Mesenchymal stem cell (in vitro differentiated cells and primary cell): ENCODE measurements at regions not wholly inside any gene's neighbourhood (a gene's known extent, or its start where the extent isn't known, plus 50 kb on each side); places are given as distances from the start of the nearest gene placed in this dataset.
A peak's percentile ranks its signal among the peaks of the same experiment; 100 is the strongest.

Source experiments
- DNase-seq: peaks from one replicate; pipeline ENCODE4 v3.0.0-alpha.2; 2013
- H2AFZ ChIP-seq: one replicate; pipeline ENCODE4 v1.6.1; 2013; ENCODE audit warnings: low read depth, mild to moderate bottlenecking, control low read depth, inconsistent platforms, low read length, moderate library complexity
- H2AK5ac ChIP-seq: 2 replicates; pipeline ENCODE4 v1.6.1; 2013; ENCODE audit warnings: low read length, moderate library complexity, mild to moderate bottlenecking, inconsistent platforms; ENCODE audit not compliant: severe bottlenecking
- H2BK120ac ChIP-seq: one replicate; pipeline ENCODE4 v1.6.1; 2013; ENCODE audit warnings: low read depth, mild to moderate bottlenecking, inconsistent platforms, low read length, moderate library complexity
- H2BK12ac ChIP-seq, 2 experiments: one replicate each; pipeline ENCODE4 v1.6.1; 2013; ENCODE audit warnings: inconsistent platforms in 2 of 2, low read length in 2 of 2, mild to moderate bottlenecking in 2 of 2, moderate library complexity in 2 of 2, control low read depth in 1 of 2
- H2BK15ac ChIP-seq: one replicate; pipeline ENCODE4 v1.6.1; 2013; ENCODE audit warnings: mild to moderate bottlenecking, low read depth, inconsistent platforms; ENCODE audit not compliant: poor library complexity, severe bottlenecking
- H2BK5ac ChIP-seq: 2 replicates; pipeline ENCODE4 v1.6.1; 2013; ENCODE audit warnings: low read depth, mild to moderate bottlenecking, low read length, control low read depth, inconsistent platforms; ENCODE audit not compliant: poor library complexity, severe bottlenecking
- H3K14ac ChIP-seq, 2 experiments: one replicate each; pipeline ENCODE4 v1.6.1; 2013; ENCODE audit warnings: inconsistent platforms in 2 of 2, low read length in 2 of 2, control low read depth in 1 of 2, mild to moderate bottlenecking in 1 of 2, moderate library complexity in 1 of 2
- H3K18ac ChIP-seq, 2 experiments: one replicate each; pipeline ENCODE4 v1.6.1; 2013; ENCODE audit warnings: inconsistent platforms in 2 of 2, low read length in 2 of 2, control low read depth in 1 of 2, low read depth in 1 of 2, mild to moderate bottlenecking in 1 of 2
- H3K23ac ChIP-seq, 2 experiments: one replicate each; pipeline ENCODE4 v1.6.1; 2013; ENCODE audit warnings: inconsistent platforms in 2 of 2, low read length in 2 of 2, mild to moderate bottlenecking in 2 of 2, moderate library complexity in 2 of 2, control low read depth in 1 of 2
- H3K27ac ChIP-seq: 2 replicates; pipeline ENCODE4 v1.5.1; 2013; ENCODE audit warnings: mild to moderate bottlenecking, moderate library complexity, low read length, control low read depth, inconsistent platforms; ENCODE audit not compliant: poor library complexity, severe bottlenecking
- H3K27me3 ChIP-seq, 2 experiments: 2 replicates each; pipeline versions ENCODE4 v1.6.1 to v1.7.0; 2013; ENCODE audit warnings: low read length in 2 of 2, mild to moderate bottlenecking in 2 of 2, moderate library complexity in 2 of 2, control low read depth in 1 of 2, inconsistent platforms in 1 of 2; ENCODE audit not compliant: control insufficient read depth in 1 of 2, insufficient read depth in 1 of 2
- H3K36me3 ChIP-seq, 2 experiments: 2 replicates each; pipeline versions ENCODE4 v1.6.1 to v1.7.0; 2013; ENCODE audit warnings: low read length in 2 of 2, control low read depth in 1 of 2, inconsistent platforms in 1 of 2, low read depth in 1 of 2, mild to moderate bottlenecking in 1 of 2; ENCODE audit not compliant: insufficient read depth in 2 of 2, control insufficient read depth in 1 of 2
- H3K4ac ChIP-seq, 2 experiments: one replicate each; pipeline ENCODE4 v1.6.1; 2013; ENCODE audit warnings: inconsistent platforms in 2 of 2, low read length in 2 of 2, mild to moderate bottlenecking in 2 of 2, moderate library complexity in 2 of 2, control low read depth in 1 of 2, low read depth in 1 of 2
- H3K4me1 ChIP-seq: 2 replicates; pipeline ENCODE4 v1.6.1; 2013; ENCODE audit warnings: low read depth, low read length, control low read depth; ENCODE audit not compliant: control insufficient read depth, insufficient read depth
- H3K4me2 ChIP-seq: 2 replicates; pipeline ENCODE4 v1.6.1; 2013; ENCODE audit warnings: low read length, mild to moderate bottlenecking, inconsistent platforms; ENCODE audit not compliant: poor library complexity, severe bottlenecking
- H3K4me3 ChIP-seq, 2 experiments: 2 replicates each; pipeline versions ENCODE4 v1.5.1 to v1.7.0; 2013; ENCODE audit warnings: low read length in 2 of 2, mild to moderate bottlenecking in 2 of 2, control low read depth in 1 of 2, low read depth in 1 of 2; ENCODE audit not compliant: insufficient read depth in 1 of 2
- H3K79me1 ChIP-seq: replicated peaks from 2 replicates; pipeline ENCODE4 v1.6.1; 2013; ENCODE audit warnings: mild to moderate bottlenecking, control low read depth, low read length, inconsistent platforms; ENCODE audit not compliant: poor library complexity, severe bottlenecking
- H3K9ac ChIP-seq: 2 replicates; pipeline ENCODE4 v1.7.0; 2013; ENCODE audit warnings: mild to moderate bottlenecking, low read length, moderate library complexity
- H3K9me3 ChIP-seq: 2 replicates; pipeline ENCODE4 v1.7.0; 2013; ENCODE audit warnings: mild to moderate bottlenecking, low read length; ENCODE audit not compliant: control insufficient read depth
- H4K8ac ChIP-seq: one replicate; pipeline ENCODE4 v1.6.1; 2013; ENCODE audit warnings: inconsistent platforms, mild to moderate bottlenecking, low read length, moderate library complexity
- H4K91ac ChIP-seq: one replicate; pipeline ENCODE4 v1.6.1; 2013; ENCODE audit warnings: mild to moderate bottlenecking, low read length, inconsistent platforms
- WGBS: methylation state at CpG from one replicate; pipeline ENCODE4 v1.1.7; 2013; ENCODE audit warnings: mixed read lengths; 5-methylcytosine and 5-hydroxymethylcytosine counted together

GRCh38 chr5:117454716-117455212 is 880.1 kb upstream of the SEMA6A start:
- no peaks in the 10 kb centered on the region for H3K9me3 ChIP-seq
- H3K23ac ChIP-seq = no peak overlapping the region
- no peaks in the 10 kb centered on the region for H3K4me1 ChIP-seq
- DNase-seq = no peak
- no peak overlapping the region for H2BK120ac ChIP-seq
- no peak overlapping the region for H2AFZ ChIP-seq
- H3K9ac ChIP-seq = no peak overlapping the region
- H2BK15ac ChIP-seq = no peak overlapping the region
- H4K8ac ChIP-seq = no peak overlapping the region
- H3K36me3 ChIP-seq = no peaks in the 10 kb centered on the region
- no peak overlapping the region for H3K4me2 ChIP-seq
- no peak overlapping the region for H3K4me3 ChIP-seq
- H3K14ac ChIP-seq = no peak overlapping the region
- WGBS = 45% methylated on average over 13 of the region's 13 CpGs
- H2AK5ac ChIP-seq = no peak overlapping the region
- H3K4ac ChIP-seq = no peak overlapping the region
- H2BK12ac ChIP-seq = no peak overlapping the region
- H3K18ac ChIP-seq = no peak overlapping the region
- no peak overlapping the region for H2BK5ac ChIP-seq
- H4K91ac ChIP-seq = no peak overlapping the region
- H3K27me3 ChIP-seq = no peaks in the 10 kb centered on the region
- no peak overlapping the region for H3K27ac ChIP-seq
- H3K79me1 ChIP-seq = no peaks in the 10 kb centered on the region

- no peak overlapping the region for H2BK12ac ChIP-seq
- H3K27me3 ChIP-seq = no peaks in the 10 kb centered on the region
- no peak overlapping the region for H2BK120ac ChIP-seq
- no peak overlapping the region for H2BK15ac ChIP-seq
- H3K4me1 ChIP-seq = no peaks in the 10 kb centered on the region
- H2BK5ac ChIP-seq = no peak overlapping the region
- H3K27ac ChIP-seq = no peak overlapping the region
- H3K9me3 ChIP-seq = no peaks in the 10 kb centered on the region
- no peaks in the 10 kb centered on the region for H3K36me3 ChIP-seq
- no peak overlapping the region for H4K91ac ChIP-seq
- no peak overlapping the region for H3K4ac ChIP-seq
- no peak overlapping the region for H2AFZ ChIP-seq
- 80% methylated on average over 1 of the region's 4 CpGs for WGBS
- no peak overlapping the region for H3K23ac ChIP-seq
- no peak overlapping the region for H3K9ac ChIP-seq
- no peak overlapping the region for H3K14ac ChIP-seq
- H3K4me2 ChIP-seq = no peak overlapping the region
- H4K8ac ChIP-seq = no peak overlapping the region
- no peak for DNase-seq
- no peak overlapping the region for H2AK5ac ChIP-seq
- H3K79me1 ChIP-seq = no peaks in the 10 kb centered on the region
- no peak overlapping the region for H3K4me3 ChIP-seq
- no peak overlapping the region for H3K18ac ChIP-seq
Measured at GRCh38 chr5:117436846-117437245, 862.2 kb upstream of the SEMA6A start.

- Histone ChIP-seq H2AK5ac (no peak overlapping the region), H4K91ac (no peak overlapping the region), H4K8ac (no peak overlapping the region), H3K9ac (no peak overlapping the region), H3K4me1 (no peaks in the 10 kb centered on the region), H3K14ac (no peak overlapping the region), H3K4ac (no peak overlapping the region), H2BK5ac (no peak overlapping the region), H3K9me3 (no peaks in the 10 kb centered on the region), H2BK15ac (no peak overlapping the region), H2BK12ac (no peak overlapping the region), H3K79me1 (no peaks in the 10 kb centered on the region), H3K27ac (no peak overlapping the region), H3K36me3 (no peaks in the 10 kb centered on the region), H3K4me2 (no peak overlapping the region), H3K23ac (no peak overlapping the region), H2BK120ac (no peak overlapping the region), H3K27me3 (no peaks in the 10 kb centered on the region), H3K4me3 (no peak overlapping the region), H2AFZ (no peak overlapping the region), H3K18ac (no peak overlapping the region)
- DNase-seq = peak; percentile 25
- WGBS = 67% methylated on average over 1 of the region's 2 CpGs
Measured at GRCh38 chr5:117435203-117435602, 860.6 kb upstream of the SEMA6A start.

- Histone ChIP-seq H3K14ac (no peak overlapping the region), H2AFZ (no peak overlapping the region), H3K4me3 (no peak overlapping the region), H3K4ac (no peak overlapping the region), H3K23ac (no peak overlapping the region), H2BK12ac (no peak overlapping the region), H3K79me1 (no peaks in the 10 kb centered on the region), H2AK5ac (no peak overlapping the region), H2BK5ac (no peak overlapping the region), H3K27me3 (no peaks in the 10 kb centered on the region), H2BK15ac (no peak overlapping the region), H2BK120ac (no peak overlapping the region), H3K9ac (no peak overlapping the region), H3K27ac (no peak overlapping the region), H3K9me3 (no peaks in the 10 kb centered on the region), H3K18ac (no peak overlapping the region), H3K4me1 (no peaks in the 10 kb centered on the region), H4K8ac (no peak overlapping the region), H4K91ac (no peak overlapping the region), H3K4me2 (no peak overlapping the region), H3K36me3 (no peaks in the 10 kb centered on the region)
- DNase-seq = peak; percentile 45
Measured at GRCh38 chr5:117434254-117434653, 859.6 kb upstream of the SEMA6A start.
